ENCODE measurements at regions not wholly inside any gene's neighbourhood (a gene's known extent, or its start where the extent isn't known, plus 50 kb on each side); places are given as distances from the start of the nearest gene placed in this dataset.

DNA sequence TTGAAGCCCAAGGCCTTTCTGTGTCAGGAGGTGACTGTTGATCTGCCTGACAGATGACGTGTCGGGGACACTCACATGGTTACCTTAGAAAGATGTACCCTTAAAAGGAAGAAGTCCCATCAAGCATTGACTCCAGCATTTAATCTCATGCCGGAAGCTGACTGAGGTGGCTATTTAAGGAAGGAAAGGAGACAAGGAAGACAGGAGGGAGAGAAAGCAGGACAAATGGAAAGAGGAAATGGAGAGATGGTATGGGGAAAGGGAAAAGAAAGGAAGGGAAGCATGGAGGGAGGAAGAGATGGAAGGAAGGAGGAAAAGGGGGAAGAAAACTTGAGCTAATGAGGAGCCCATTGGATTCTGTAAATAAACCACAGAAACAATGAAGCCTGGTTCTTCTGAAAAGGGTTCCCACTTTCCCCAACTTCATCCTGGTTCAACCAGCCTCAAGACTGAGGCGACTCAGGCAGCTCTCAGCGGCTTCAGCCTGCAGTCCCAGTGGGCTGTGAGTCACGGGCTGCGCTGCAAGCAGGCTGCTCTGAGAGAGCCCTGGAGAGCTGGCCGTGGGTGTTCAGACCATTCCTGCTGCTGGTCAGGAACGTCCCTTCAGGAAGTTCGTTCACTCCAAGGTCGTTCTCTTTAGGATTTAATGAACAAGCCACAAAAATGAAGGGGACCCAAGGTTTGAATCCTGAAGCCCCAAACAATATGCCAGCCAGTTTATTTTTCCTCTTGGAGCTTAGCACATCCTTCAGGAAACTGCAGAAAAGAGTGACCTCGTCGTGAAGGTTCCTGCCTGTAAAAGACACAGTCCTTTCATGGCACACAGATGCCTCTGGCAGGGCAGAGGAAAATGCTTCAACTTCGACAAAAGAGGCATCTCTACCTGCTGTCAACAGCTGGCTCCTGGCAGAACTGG, 69.6 kb upstream of the THBS1 start:
- Histone ChIP-seq H3K4me2 (ENCODE audit: low read length) (peak overlapping the region; percentile 76), H4K20me1 (ENCODE audit: insufficient read depth, low read length) (no peaks in the 10 kb centered on the region), H3K79me2 (ENCODE audit: insufficient read depth, low read length) (no peaks in the 10 kb centered on the region), H3K27ac (ENCODE audit: low read depth, low read length) (peak overlapping the region; percentile 45), H3K9ac (ENCODE audit: low read length) (peak overlapping the region; percentile 32), H3K36me3 (ENCODE audit: insufficient read depth, low read length) (no peaks in the 10 kb centered on the region), H3K4me1 (ENCODE audit: insufficient read depth, low read length) (peaks cover 31% of the 10 kb centered on the region), H3K4me3 (ENCODE audit: insufficient read depth, low read depth, low read length) (no peak overlapping the region), H2AFZ (ENCODE audit: low read depth, low read length) (peak overlapping the region; percentile 41), H3K9me3 (ENCODE audit: insufficient read depth, low read depth, low read length) (peaks cover 3% of the 10 kb centered on the region), H3K27me3 (ENCODE audit: insufficient read depth, low read length) (no peaks in the 10 kb centered on the region)
- peaks cover 29% of the 10 kb centered on the region for H3K4me1 Mint-ChIP-seq (ENCODE audit: low read depth, unreplicated experiment)
- FAIRE-seq (peak; percentile 72), DNase-seq (ENCODE audit: low read depth) (peak; percentile 84)
- no peaks in the 10 kb centered on the region for H3K27me3 Mint-ChIP-seq (ENCODE audit: low read depth, unreplicated experiment)
- H3K27ac Mint-ChIP-seq (ENCODE audit: unreplicated experiment): peak overlapping the region; percentile 15
- H3K4me3 Mint-ChIP-seq (ENCODE audit: unreplicated experiment): no peak overlapping the region
- TF ChIP-seq EZH2 (IDR thresholded peaks at IDR 0.05; ENCODE audit: insufficient read depth, low read length): no peak
- TF ChIP-seq, protein P1, sequence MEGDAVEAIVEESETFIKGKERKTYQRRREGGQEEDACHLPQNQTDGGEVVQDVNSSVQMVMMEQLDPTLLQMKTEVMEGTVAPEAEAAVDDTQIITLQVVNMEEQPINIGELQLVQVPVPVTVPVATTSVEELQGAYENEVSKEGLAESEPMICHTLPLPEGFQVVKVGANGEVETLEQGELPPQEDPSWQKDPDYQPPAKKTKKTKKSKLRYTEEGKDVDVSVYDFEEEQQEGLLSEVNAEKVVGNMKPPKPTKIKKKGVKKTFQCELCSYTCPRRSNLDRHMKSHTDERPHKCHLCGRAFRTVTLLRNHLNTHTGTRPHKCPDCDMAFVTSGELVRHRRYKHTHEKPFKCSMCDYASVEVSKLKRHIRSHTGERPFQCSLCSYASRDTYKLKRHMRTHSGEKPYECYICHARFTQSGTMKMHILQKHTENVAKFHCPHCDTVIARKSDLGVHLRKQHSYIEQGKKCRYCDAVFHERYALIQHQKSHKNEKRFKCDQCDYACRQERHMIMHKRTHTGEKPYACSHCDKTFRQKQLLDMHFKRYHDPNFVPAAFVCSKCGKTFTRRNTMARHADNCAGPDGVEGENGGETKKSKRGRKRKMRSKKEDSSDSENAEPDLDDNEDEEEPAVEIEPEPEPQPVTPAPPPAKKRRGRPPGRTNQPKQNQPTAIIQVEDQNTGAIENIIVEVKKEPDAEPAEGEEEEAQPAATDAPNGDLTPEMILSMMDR (IDR thresholded peaks at IDR 0.05; ENCODE audit: insufficient read depth, low read depth, low read length): no peak
- H3K9me3 Mint-ChIP-seq (ENCODE audit: unreplicated experiment): no peaks in the 10 kb centered on the region
- H3K36me3 Mint-ChIP-seq (ENCODE audit: low read depth, unreplicated experiment): no peaks in the 10 kb centered on the region

DNA sequence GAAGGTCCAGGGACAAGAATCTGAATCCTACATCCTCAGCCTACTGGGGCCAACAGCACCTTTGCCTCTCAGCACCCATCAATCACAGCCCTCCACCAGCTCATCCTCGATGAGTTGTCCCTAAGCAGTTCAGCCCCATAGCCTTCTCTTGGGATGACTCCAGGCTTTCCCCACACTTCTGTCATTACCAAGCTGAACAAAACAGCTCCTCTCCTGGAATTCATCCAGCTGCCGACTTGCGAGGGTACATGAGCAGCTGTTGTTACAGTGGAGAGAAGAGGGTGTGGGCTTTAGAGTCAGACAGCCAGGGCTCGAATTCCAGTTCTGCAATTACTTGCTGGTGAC, 69.0 kb upstream of the THBS1 start:
- TF ChIP-seq EZH2 (IDR thresholded peaks at IDR 0.05; ENCODE audit: insufficient read depth, low read length): no peak
- TF ChIP-seq, protein P1 (IDR thresholded peaks at IDR 0.05; ENCODE audit: insufficient read depth, low read depth, low read length): no peak
- DNase-seq (ENCODE audit: low read depth): peak; percentile 48
- Histone ChIP-seq H3K36me3 (ENCODE audit: insufficient read depth, low read length) (no peaks in the 10 kb centered on the region), H3K4me1 (ENCODE audit: insufficient read depth, low read length) (peaks cover 25% of the 10 kb centered on the region), H3K9ac (ENCODE audit: low read length) (peak overlapping the region; percentile 32), H3K9me3 (ENCODE audit: insufficient read depth, low read depth, low read length) (peaks cover 3% of the 10 kb centered on the region), H2AFZ (ENCODE audit: low read depth, low read length) (peak overlapping the region; percentile 41), H3K4me2 (ENCODE audit: low read length) (peak overlapping the region; percentile 76), H3K79me2 (ENCODE audit: insufficient read depth, low read length) (no peaks in the 10 kb centered on the region), H3K27ac (ENCODE audit: low read depth, low read length) (peak overlapping the region; percentile 45), H4K20me1 (ENCODE audit: insufficient read depth, low read length) (no peaks in the 10 kb centered on the region), H3K27me3 (ENCODE audit: insufficient read depth, low read length) (no peaks in the 10 kb centered on the region), H3K4me3 (ENCODE audit: insufficient read depth, low read depth, low read length) (no peak overlapping the region)
- H3K36me3 Mint-ChIP-seq (ENCODE audit: low read depth, unreplicated experiment): no peaks in the 10 kb centered on the region
- H3K4me1 Mint-ChIP-seq (ENCODE audit: low read depth, unreplicated experiment): peaks cover 26% of the 10 kb centered on the region
- no peak overlapping the region for H3K4me3 Mint-ChIP-seq (ENCODE audit: unreplicated experiment)
- H3K9me3 Mint-ChIP-seq (ENCODE audit: unreplicated experiment): no peaks in the 10 kb centered on the region
- no peak for FAIRE-seq
- peak overlapping the region; percentile 15 for H3K27ac Mint-ChIP-seq (ENCODE audit: unreplicated experiment)
- no peaks in the 10 kb centered on the region for H3K27me3 Mint-ChIP-seq (ENCODE audit: low read depth, unreplicated experiment)

DNA sequence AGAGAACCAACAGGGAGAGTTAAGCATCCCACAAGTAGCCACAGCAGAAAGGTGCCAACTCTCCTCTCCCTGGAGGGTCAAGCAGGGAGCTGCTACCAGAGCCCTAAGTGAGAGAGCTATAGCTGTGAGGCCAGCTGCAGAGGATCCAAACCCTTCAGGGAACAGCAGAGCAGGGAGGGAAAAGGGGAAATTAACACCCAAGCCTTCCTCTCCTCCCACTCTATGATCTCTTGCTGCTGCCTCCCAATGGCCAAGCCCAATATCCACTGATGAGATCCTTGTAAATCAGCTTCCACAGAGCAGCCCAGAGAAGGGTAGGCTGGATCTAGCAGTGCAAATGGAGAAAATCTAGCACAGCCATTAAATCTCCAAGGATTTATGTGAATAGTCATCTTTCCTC, 68.2 kb upstream of the THBS1 start:
- Mint-ChIP-seq H3K4me1 (ENCODE audit: low read depth, unreplicated experiment) (peaks cover 26% of the 10 kb centered on the region), H3K27ac (ENCODE audit: unreplicated experiment) (no peak overlapping the region), H3K27me3 (ENCODE audit: low read depth, unreplicated experiment) (no peaks in the 10 kb centered on the region), H3K36me3 (ENCODE audit: low read depth, unreplicated experiment) (no peaks in the 10 kb centered on the region), H3K4me3 (ENCODE audit: unreplicated experiment) (no peak overlapping the region), H3K9me3 (ENCODE audit: unreplicated experiment) (no peaks in the 10 kb centered on the region)
- FAIRE-seq (no peak), DNase-seq (ENCODE audit: low read depth) (no peak)
- Histone ChIP-seq H3K4me1 (ENCODE audit: insufficient read depth, low read length) (peaks cover 23% of the 10 kb centered on the region), H3K9ac (ENCODE audit: low read length) (no peak overlapping the region), H3K27me3 (ENCODE audit: insufficient read depth, low read length) (no peaks in the 10 kb centered on the region), H3K4me2 (ENCODE audit: low read length) (no peak overlapping the region), H3K4me3 (ENCODE audit: insufficient read depth, low read depth, low read length) (no peak overlapping the region), H3K79me2 (ENCODE audit: insufficient read depth, low read length) (no peaks in the 10 kb centered on the region), H3K9me3 (ENCODE audit: insufficient read depth, low read depth, low read length) (peaks cover 3% of the 10 kb centered on the region), H4K20me1 (ENCODE audit: insufficient read depth, low read length) (no peaks in the 10 kb centered on the region), H2AFZ (ENCODE audit: low read depth, low read length) (no peak overlapping the region), H3K36me3 (ENCODE audit: insufficient read depth, low read length) (no peaks in the 10 kb centered on the region), H3K27ac (ENCODE audit: low read depth, low read length) (no peak overlapping the region)
- TF ChIP-seq, protein P1 (IDR thresholded peaks at IDR 0.05; ENCODE audit: insufficient read depth, low read depth, low read length): no peak
- no peak for TF ChIP-seq EZH2 (IDR thresholded peaks at IDR 0.05; ENCODE audit: insufficient read depth, low read length)
